ENCODE measurements at regions not wholly inside any gene's neighbourhood (a gene's known extent, or its start where the extent isn't known, plus 50 kb on each side); places are given as distances from the start of the nearest gene placed in this dataset.

DNA sequence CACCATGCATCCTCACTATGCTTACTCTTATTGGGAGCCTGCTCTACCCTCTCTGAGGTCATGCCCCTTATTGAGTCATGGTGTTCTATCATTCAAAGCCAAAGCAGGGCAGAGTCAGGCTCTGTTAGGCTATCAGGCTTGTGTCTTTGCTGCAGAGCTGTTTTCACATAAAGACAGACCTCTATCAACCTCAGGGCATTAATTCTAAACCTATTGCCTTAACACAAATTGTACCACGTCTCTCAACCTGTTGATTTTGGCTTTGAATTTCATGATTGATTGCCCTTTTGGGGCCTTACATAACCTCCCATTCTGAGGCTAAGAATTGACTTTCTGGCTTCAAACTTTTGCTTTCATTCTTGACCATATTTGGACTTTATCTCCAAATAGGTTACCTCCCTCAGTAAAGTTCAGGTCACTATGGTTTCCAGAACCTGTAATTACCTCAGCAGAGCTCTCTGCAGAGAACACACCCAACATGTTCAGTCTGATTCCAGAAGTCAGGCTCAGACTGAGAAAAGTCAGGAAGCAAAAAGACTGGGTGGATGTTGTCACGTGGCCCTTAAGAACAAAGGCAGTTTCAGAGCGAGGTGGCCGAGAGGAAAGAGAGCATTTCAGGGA lies 221.4 kb upstream of the NANOGP8 start:
- TF ChIP-seq, protein P1, sequence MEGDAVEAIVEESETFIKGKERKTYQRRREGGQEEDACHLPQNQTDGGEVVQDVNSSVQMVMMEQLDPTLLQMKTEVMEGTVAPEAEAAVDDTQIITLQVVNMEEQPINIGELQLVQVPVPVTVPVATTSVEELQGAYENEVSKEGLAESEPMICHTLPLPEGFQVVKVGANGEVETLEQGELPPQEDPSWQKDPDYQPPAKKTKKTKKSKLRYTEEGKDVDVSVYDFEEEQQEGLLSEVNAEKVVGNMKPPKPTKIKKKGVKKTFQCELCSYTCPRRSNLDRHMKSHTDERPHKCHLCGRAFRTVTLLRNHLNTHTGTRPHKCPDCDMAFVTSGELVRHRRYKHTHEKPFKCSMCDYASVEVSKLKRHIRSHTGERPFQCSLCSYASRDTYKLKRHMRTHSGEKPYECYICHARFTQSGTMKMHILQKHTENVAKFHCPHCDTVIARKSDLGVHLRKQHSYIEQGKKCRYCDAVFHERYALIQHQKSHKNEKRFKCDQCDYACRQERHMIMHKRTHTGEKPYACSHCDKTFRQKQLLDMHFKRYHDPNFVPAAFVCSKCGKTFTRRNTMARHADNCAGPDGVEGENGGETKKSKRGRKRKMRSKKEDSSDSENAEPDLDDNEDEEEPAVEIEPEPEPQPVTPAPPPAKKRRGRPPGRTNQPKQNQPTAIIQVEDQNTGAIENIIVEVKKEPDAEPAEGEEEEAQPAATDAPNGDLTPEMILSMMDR (IDR thresholded peaks at IDR 0.05), result no peak
- TF ChIP-seq POLR2AphosphoS5 (IDR thresholded peaks at IDR 0.05), result no peak
- TF ChIP-seq EP300 (IDR thresholded peaks at IDR 0.05; ENCODE audit: low read depth), result no peak
